DMS 273 (cell line): ENCODE measurements at regions not wholly inside any gene's neighbourhood (a gene's known extent, or its start where the extent isn't known, plus 50 kb on each side); places are given as distances from the start of the nearest gene placed in this dataset.

ENCODE experiments used
- DNase-seq: peaks from one replicate; lab custom pipeline; 2025; ENCODE audit not compliant: unreplicated experiment; lab: John Stamatoyannopoulos, UW

- no peak for DNase-seq
Observed at GRCh38 chr2:19686439-19686838, 215.3 kb downstream of the TTC32 start.

- no peak for DNase-seq
Observed at GRCh38 chr2:19685731-19686130, 216.1 kb downstream of the TTC32 start.

GRCh38 chr2:19684516-19684915, 217.3 kb downstream of the TTC32 start:
- DNase-seq: no peak

DNA sequence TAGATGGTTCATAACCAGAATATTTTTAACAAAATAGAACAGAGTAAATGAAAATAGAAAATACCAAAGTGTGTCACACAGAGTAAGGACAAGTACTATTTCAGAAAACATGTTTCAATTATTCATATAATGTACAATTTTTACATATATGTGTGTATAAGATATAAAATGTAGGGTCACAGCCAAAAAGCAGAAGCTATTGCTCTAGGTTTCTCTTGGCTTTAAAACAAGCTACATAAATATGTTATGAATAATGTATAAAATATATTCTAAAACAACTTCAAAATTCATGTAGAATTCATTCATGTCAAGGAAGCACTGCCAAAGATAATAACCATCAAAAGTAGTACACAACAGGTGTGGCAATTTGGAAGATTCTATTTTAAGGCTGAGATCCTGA, 218.2 kb downstream of the TTC32 start:
- no peak for DNase-seq

- DNase-seq: no peak
Observed at GRCh38 chr2:19682493-19682892, 219.3 kb downstream of the TTC32 start.

- no peak for DNase-seq
Observed at GRCh38 chr2:19677825-19678518, 223.8 kb downstream of the TTC32 start.

DNA sequence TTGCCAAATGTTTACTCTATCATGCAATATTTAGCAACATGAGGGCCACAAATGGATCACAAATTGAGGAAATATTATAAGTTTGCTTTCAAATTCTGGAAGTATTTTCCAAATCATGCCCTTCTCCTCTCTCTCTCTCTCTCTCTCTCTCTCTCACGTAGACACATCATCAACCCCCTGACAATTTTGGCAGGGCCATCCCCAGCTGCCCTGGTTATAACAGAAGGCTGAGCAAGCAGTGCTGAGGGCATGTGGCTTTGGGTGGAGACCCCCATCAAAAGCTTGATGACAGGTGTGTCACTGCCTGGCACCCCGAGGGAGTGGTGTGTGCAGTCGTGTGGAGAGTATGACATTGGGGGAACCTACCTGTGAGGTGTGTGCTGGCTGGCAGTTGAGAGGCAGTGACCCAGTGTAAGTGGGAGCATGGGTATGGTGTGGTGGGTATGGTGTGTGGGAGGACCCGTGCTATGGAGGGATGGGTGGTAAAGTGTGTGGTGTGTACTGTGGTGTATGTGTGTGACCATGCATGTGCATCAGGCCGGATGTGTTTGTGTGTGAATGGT, 224.5 kb downstream of the TTC32 start:
- DNase-seq: no peak

DNA sequence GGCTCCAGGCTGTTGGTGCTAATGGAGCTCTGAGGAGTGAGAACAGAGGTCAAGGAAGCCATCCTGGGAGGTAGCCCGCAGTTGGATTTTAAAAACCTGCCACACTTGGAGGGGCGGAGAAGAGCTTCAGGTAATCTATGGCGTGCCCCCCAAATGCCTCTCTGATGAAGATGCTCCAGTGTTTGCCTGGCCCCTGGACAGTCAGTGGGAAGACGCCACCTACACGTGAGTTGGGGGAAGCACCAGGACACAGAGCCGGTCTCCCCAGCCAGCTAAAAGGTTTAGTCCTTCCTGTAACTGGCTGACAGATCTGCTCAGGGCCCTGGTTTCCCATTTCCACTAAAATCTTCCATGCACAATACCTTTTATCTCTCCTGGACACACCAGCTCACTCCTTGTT, 225.0 kb downstream of the TTC32 start:
- DNase-seq: no peak

DNA sequence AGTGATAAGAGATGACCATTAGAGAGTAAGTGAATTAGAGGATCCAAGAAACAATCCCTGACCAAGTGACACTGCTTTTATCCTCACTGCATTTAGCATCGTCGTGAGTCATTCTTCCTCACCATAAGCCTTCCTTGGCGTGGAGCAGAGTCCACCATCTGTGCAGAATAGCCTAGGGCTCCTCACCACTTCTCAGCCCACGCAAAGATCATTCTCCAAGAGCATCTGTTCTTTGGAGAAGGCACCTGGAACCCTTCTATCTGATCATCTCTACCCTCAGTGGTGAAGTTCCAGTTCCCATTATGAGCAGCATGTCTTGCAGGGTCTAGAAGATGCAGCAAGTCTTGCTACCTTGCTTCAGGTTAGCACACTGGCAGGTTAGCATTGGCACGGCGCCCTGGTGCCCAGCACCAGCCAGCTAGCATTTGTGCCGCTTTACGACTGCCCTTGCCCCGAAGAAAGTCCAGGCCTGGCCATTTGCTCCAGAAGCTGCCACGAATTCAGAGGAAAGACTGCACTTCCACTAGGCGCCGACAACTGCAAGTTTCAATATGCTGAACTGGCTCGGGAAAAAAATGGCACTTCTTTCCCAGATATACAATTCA, 225.8 kb downstream of the TTC32 start:
- DNase-seq: peak; percentile 70

DNA sequence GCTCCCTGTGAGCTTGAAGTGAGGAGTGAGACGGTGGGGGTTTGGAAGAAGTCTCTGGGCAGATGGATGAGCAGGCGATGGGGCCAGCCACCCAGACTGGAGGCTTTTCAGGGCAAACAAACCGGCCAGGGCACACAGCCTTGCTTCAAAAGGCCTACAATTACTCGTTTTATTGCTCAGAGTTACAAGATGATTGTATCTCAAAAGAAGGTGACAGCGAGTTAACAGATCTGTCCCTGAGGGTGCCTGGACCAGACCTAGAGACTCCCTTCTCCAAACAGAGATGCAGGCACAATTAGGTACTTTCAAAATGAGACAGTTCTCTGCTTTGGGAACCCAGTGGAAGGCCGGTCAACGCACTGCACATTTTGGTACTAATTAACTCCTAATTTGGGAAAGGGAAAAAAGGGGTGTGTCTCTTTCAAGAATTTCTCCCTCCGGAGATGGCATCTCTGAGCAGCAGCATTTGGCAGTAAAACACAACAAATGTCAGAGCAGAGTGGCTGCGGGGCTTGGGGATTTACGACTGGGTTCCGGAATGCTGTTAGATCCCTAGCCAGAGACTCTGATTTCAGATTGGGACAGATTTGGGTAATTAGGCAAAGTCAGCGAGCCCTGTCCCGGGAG, 226.7 kb downstream of the TTC32 start:
- peak; percentile 24 for DNase-seq

DNA sequence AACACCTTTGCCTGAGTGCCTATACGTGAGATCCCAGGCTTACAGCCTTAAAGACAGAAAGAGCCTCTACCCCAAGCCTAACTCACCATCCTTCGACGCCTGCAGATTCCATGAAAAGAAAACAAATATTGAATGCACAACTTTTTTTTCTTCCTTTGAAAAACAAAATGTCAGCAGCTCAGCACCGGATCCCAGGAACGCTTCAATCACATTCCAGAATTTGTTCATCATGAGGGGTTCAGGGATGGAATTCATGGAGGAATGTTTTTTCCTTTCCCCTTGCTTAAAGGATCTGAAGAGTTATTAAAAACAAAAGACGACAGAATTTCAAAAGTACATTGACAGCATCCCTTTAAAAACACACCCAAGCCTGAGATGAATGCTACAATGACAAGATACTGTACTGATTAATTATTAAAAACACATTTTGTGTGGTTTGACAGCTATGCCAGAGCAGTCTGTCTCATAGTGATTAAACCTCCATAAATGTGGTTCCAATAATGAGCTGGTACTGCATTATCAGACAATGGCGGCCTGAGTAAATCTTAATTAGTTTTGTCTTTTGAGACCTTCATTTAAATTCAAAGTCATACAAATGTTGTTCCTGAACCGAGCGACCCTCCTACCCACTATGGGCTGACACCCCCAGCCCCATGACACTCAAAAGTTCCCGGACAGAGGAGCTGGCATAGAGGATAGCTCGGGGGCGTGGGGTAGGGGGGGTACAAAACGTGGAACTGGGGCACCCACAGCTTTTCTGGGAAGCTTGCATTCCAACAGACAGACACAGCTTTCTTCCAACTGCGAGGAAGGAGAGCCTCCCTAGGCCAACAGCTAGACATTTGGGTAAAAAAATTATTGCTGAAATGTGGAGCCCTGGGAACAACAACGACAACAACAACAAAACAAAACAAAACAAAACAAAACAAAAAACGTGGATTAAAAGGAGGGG, 227.5 kb downstream of the TTC32 start:
- DNase-seq: no peak

DNA sequence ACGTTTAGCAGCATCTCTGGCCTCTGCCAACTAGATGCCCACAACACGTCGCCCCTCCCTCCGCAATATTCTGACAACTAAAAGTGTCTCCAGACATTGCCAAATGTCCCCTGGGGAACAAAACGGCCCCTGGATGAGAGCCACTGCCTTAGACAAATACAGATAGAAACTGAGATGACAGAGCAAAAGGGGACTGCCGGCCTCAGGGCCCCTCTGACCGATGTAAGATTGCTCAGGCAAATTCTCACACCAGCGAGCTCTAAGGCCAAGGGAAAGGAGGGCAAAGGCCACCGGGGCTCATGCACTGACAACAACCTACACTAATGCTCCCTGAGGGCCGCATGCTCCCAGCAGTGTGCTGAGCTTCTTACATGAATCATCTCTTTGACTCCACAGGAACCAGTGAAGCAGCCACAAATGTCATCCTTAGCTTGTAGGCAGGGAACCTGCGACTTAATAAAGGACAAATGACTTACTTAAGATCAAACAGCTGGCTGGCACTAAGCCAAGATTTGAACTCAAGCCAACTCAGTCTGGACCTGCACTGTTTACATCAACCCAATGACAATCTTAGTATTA, 228.5 kb downstream of the TTC32 start:
- peak; percentile 26 for DNase-seq

- no peak for DNase-seq
Observed at GRCh38 chr2:19671916-19672315, 229.9 kb downstream of the TTC32 start.

- no peak for DNase-seq
Observed at GRCh38 chr2:19671311-19671710, 230.5 kb downstream of the TTC32 start.

DNA sequence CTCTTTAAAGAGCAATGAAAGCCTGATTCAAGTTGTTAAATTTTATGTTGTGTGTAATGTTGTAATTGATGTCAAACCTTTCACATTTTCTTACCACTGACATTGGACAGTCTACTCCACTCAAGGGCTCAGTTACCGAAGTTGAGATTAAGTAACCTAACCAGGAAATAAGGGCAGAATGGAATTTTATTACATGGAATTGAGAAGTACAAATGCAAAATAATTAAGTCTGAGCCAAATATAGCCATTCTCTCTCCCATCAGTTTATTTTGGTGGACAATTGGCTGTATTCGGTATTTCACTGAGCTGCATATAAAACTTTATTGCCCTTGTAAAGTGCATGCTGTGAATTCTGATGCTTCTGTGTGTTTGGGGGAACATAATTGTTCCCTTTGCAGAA, 231.5 kb downstream of the TTC32 start:
- DNase-seq: no peak

GRCh38 chr2:19669559-19669958, 232.2 kb downstream of the TTC32 start:
- no peak for DNase-seq

DNA sequence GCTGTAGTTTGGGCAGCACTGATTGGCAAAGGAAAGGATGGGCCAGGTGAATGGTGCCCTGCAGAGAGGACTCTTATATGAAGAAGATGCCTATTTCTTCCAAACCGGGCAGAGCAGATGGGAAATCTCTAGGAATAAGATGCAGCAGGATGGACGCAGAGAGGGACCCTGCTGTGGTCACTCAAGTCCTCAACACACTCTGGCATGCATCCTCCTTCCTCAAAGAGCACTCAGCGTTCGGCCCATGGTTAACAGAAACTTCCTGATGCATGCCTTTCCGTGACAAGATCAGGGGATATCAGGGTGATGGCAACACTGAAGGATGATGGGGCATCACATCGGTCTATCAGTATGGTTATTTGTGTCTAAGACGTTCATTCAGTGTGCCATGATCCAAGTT, 232.7 kb downstream of the TTC32 start:
- no peak for DNase-seq

DNA sequence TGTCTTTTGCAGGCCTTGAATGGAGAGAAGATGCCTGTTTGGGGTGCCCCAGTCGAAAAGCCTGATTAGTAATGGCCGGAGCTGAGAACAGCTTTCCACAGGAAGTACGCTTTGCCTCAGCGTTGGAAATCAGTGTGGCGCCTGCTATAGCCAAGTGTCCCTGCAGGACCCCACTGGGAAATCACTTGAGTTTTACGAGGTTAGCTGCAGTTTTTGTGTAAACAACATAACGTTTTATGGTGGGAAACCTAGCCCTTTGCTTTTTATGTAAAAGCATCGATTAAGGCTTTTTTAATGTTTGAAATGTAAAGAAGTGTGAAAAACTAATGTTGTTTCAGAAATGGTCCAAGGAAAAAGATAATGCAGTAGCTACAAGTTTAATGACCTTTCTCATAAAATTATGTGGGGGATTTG, 234.2 kb downstream of the TTC32 start:
- DNase-seq: no peak

DNA sequence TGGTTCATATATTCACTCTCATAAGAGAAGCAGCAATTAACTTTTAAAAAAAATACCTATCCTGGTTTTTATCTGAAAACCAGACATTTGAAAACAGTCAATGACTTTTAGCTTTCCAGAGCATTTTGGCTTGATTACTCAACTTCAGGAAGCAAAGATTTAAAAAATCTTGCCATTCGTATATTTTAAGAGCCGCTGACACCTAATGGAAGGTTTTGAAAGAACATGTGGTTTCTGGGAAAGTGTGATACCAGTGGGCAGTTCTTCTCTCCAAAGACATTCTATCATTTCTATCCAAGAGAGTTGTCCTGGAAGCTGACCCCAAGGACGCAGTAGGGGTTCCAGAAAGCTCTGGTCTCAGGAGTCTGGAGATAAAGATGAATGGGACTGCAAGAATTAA, 234.7 kb downstream of the TTC32 start:
- DNase-seq: peak; percentile 24

DNA sequence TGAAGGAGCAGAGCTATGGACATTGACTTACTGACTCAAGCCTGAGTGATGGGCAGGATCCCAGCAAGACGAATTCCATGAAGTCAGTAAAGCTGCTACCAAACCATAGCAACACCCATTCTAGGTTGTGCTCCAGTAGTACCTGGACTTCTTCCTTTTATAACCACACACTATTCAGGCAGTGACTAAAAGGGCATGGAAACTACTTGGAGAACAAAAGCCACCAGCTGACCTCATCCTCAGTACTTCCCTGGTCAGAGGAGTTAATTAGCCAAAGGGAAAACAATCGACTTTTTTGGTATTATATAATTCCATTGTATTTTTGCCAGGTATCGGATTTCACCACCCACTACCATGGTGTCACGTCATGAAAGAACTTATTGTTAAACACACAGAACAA, 237.1 kb downstream of the TTC32 start:
- DNase-seq: no peak
